ENCODE measurements at regions not wholly inside any gene's neighbourhood (a gene's known extent, or its start where the extent isn't known, plus 50 kb on each side); places are given as distances from the start of the nearest gene placed in this dataset.

DNA sequence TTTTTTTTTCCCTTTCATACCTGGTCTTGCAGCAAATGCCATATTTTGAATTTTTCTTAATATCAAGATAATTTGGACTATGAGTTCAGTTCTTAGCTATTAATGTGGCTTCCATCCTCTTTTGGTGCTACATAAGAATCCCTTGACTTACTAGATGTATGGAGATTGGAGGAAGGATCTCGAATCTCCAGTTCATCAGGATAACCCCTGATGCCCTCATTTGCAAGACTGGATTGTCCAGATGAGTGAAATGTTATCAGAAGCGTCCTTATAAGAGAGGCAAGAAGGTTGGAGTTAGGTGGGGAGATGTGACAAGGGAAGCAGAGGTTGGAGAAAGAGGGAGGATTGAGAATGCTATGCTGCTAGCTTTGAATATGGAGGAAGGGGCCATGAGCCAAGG, 499.6 kb upstream of the SYNCRIP start:
- 34 to 51% (median 46%) methylated on average over 2 of the region's 2 CpGs for WGBS, 3 donors
- intact Hi-C loops (cut with DNase I), result no loop called here
- Histone ChIP-seq H3K27ac (no peak overlapping the region), H3K4me3 (no peak overlapping the region), H3K9me3 (no peaks in the 10 kb centered on the region), H3K36me3 (ENCODE audit: insufficient read depth in 1 of 2, low read depth in 1 of 2) (no peaks in the 10 kb centered on the region), H3K27me3 (ENCODE audit: insufficient read depth in 3 of 3, low read length in 2 of 3) (no peaks in the 10 kb centered on the region), H3K4me1 (no peaks in the 10 kb centered on the region)
- no peak for TF ChIP-seq CTCF (IDR thresholded peaks at IDR 0.05)
- no peak for DNase-seq
- no peak for ATAC-seq

GRCh38 chr6:86128130-86128814, 485.6 kb upstream of the SYNCRIP start:
- Histone ChIP-seq H3K36me3 (ENCODE audit: insufficient read depth in 1 of 2, low read depth in 1 of 2) (no peaks in the 10 kb centered on the region), H3K4me1 (no peaks in the 10 kb centered on the region), H3K9me3 (no peaks in the 10 kb centered on the region), H3K4me3 (no peak overlapping the region), H3K27me3 (ENCODE audit: insufficient read depth in 3 of 3, low read length in 2 of 3) (no peaks in the 10 kb centered on the region), H3K27ac (no peak overlapping the region)
- intact Hi-C loops (cut with DNase I), result no loop called here
- DNase-seq (no peak), ATAC-seq (no peak)
- TF ChIP-seq CTCF (IDR thresholded peaks at IDR 0.05), result no peak
- 62 to 70% (median 66%) methylated on average over 7 of the region's 7 CpGs for WGBS, 3 donors

DNA sequence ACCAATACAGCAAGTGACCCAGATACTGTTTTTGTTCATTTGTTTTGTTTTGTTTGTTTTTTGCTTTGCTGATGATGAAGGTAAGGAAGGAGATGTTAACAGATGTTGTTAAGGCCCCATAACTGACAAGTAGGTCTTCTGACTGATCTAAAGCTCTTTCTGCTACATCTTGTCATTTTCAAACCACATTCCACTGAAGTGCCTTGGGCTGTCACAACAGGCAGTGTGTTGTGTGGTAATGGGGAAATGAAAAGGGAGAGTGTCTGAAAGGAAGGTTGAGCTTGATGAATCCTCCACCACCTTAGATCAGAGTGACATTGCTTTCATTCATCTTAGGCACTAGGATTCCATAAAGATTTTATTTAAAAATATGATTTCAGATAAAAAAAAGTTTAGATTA, 479.4 kb upstream of the SYNCRIP start:
- DNase-seq (no peak), ATAC-seq (no peak)
- H3K27ac ChIP-seq, result no peak overlapping the region
- TF ChIP-seq CTCF (IDR thresholded peaks at IDR 0.05), result no peak
- intact Hi-C loops (cut with DNase I), result no loop called here
- H3K27me3 ChIP-seq (ENCODE audit: insufficient read depth in 3 of 3, low read length in 2 of 3), result no peaks in the 10 kb centered on the region
- no peaks in the 10 kb centered on the region for H3K36me3 ChIP-seq (ENCODE audit: insufficient read depth in 1 of 2, low read depth in 1 of 2)
- H3K4me1 ChIP-seq, result no peaks in the 10 kb centered on the region
- no peak overlapping the region for H3K4me3 ChIP-seq
- H3K9me3 ChIP-seq, result no peaks in the 10 kb centered on the region

GRCh38 chr6:86118271-86118670, 475.6 kb upstream of the SYNCRIP start:
- Histone ChIP-seq H3K27me3 (ENCODE audit: insufficient read depth in 3 of 3, low read length in 2 of 3) (no peaks in the 10 kb centered on the region), H3K4me1 (no peaks in the 10 kb centered on the region), H3K4me3 (no peak overlapping the region), H3K9me3 (no peaks in the 10 kb centered on the region), H3K27ac (no peak overlapping the region), H3K36me3 (ENCODE audit: insufficient read depth in 1 of 2, low read depth in 1 of 2) (no peaks in the 10 kb centered on the region)
- DNase-seq (no peak), ATAC-seq (no peak)
- intact Hi-C loops (cut with DNase I), result no loop called here
- TF ChIP-seq CTCF (IDR thresholded peaks at IDR 0.05), result no peak

DNA sequence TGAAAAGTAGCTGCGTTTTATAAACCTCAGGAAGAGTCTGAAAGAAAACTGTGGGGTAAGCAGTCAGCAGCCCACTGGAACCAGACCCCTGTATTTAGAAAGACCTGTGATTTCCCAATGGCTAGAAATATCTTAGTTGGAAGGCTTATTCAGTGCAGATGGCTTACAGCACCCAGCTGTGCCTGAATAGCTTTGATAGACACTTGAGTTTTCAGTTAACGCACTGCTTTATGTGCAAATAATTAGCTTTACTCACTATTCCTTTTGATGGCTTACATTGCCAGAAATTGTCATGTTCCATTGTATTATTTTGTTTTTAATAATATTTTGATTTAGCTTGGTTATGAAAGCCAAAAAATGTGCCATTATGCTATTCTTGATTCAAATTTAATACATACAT, 465.3 kb upstream of the SYNCRIP start:
- WGBS, 3 donors, result 69 to 78% (median 76%) methylated on average over 2 of the region's 2 CpGs

More for the DNA sequence above, 465.3 kb upstream of the SYNCRIP start:
- no peak for TF ChIP-seq CTCF (IDR thresholded peaks at IDR 0.05)
- no peak overlapping the region for H3K4me3 ChIP-seq
- H3K9me3 ChIP-seq, result peaks cover 10% of the 10 kb centered on the region
- H3K36me3 ChIP-seq (ENCODE audit: insufficient read depth in 1 of 2, low read depth in 1 of 2), result no peaks in the 10 kb centered on the region
- no peak overlapping the region for H3K27ac ChIP-seq
- intact Hi-C loops (cut with DNase I), result no loop called here
- no peak for DNase-seq
- no peaks in the 10 kb centered on the region for H3K27me3 ChIP-seq (ENCODE audit: insufficient read depth in 3 of 3, low read length in 2 of 3)
- ATAC-seq, result no peak
- H3K4me1 ChIP-seq, result no peaks in the 10 kb centered on the region

All from psoas muscle (tissue), 7 donors.